CD4-positive, alpha-beta T cell treated with Interleukin-2 at 100 ng/mL for 4 hours (primary cell): ENCODE measurements at regions not wholly inside any gene's neighbourhood (a gene's known extent, or its start where the extent isn't known, plus 50 kb on each side); places are given as distances from the start of the nearest gene placed in this dataset.
"Not testable (repeated sequence)": the region's sequence is repeated elsewhere in the genome, so short reads cannot be mapped to it uniquely, and the experiment has no call there.

Experiments
- DNase-seq: peaks from one replicate; pipeline ENCODE4 v3.0.0-alpha.2; 2020; ENCODE audit warnings: low spot score

DNA sequence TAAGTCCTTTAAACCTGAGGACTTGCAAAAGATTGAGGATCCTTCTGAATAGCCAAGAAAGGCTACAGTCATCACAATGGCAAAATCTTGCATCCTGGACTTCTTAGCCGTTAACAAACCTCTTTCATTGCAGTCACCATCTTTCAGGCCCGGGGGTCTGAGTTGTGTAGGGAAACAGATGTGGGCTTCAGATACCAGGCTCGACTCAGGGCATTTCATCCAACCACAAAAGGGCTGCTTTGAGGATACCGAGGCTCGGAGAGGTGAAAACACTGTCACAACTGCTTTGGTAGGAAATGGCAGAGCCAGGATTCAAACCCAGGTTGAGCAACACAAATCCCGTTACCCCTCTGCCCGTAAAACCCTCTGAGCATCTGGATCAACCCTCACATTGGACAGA lies 147.4 kb downstream of the TFCP2L1 start:
- no peak for DNase-seq

DNA sequence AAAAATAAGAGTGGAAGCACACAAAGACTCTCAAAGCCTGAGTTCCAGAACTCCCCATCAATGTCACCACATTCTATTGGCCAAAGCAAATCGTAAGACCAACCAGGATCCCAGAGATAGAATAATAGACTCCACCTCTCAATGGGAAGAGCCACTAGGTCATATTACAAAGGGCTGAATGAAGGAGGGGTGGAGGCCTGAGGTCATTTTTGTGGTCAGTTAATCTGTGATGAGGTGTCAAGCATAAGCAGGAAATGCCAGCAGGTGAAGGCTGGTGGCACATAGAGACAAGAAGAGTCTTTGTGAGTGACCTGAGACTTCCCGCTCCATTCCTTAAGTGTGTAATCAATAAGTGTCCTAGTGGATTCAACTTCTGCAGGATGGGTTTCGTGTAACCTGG lies 144.3 kb downstream of the TFCP2L1 start:
- DNase-seq, result no peak

- no peak for DNase-seq
These were observed 142.6 kb downstream of the TFCP2L1 start for GRCh38 chr2:121142452-121142851.

GRCh38 chr2:121144111-121144510 lies 140.9 kb downstream of the TFCP2L1 start:
- DNase-seq, result no peak

- no peak for DNase-seq
These were observed 138.4 kb downstream of the TFCP2L1 start for GRCh38 chr2:121146630-121147029.

DNA sequence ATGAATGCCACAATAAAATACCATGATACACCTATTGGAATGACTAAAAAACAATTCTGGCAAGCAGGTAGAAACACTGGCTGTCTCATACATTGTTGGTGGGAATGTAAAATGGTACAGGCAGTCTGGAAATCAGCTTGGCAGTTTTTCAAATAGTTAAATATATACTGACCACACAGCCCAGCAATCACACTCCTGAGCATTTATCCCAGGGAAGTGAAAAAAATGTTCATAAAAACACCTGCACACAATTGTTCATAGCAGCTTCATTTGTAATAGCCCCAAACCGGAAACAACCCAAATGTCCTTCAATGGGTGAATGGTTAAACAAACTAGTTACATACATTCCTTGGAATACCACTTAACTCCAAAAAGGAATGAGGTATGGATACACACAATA lies 137.2 kb downstream of the TFCP2L1 start:
- no peak for DNase-seq

DNA sequence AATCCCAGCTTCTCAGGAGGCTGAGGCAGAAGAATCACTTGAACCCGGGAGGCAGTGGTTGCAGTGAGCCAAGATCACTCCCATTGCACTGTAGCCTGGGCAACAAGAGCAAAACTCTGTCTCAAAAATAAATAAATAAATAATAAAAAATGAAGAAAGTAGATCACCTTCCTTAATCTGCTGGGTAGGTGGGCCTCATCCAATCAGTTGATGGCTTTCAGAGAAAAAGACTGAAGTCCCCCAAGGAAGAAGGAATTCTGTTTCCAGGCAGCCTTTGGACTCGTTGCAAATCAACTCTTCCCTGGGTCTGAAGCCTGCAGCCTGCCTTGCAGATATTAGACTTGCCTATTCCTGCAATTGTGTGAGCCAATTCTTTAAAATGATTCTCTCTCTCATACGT lies 136.5 kb downstream of the TFCP2L1 start:
- DNase-seq, result no peak

DNA sequence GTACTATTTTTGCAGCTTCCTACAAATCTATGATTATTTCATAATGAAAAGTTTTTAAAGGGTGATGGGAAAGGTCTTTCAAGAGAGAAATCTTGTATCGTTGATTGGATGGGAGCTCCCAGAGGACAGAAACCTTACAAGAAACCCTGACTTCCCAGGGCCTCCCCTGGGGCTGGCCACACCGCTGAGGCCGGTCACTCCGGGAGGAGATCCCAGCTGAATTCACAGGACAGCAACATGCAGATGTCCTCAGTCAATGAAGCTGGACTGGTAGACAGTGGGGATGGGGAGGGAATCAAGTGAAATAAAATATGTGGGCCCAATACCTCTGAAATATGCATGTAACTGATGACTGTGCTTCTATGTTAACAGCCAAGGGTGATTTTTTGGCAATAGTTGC lies 135.6 kb downstream of the TFCP2L1 start:
- no peak for DNase-seq

- no peak for DNase-seq
These were observed 134.9 kb downstream of the TFCP2L1 start for GRCh38 chr2:121150126-121150525.

DNA sequence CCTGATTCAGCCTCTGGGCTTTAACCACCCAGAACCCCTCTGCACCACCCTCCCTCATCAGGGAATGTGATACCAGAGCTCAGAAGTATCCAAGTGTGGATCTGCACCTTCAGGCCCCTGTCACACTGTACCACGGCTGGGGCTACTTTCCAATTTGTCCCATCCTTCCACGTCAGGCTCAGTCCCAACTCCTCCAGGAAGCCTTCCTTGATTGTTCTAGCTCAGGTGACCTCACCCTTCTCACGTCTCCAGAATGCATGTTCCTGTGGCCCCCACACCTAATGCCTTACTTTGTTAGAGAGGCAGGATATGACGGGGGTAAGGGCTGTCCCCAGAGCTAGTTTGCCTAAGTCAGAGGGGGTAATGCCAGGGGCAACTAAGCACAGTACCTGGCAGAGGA lies 134.3 kb downstream of the TFCP2L1 start:
- no peak for DNase-seq

DNA sequence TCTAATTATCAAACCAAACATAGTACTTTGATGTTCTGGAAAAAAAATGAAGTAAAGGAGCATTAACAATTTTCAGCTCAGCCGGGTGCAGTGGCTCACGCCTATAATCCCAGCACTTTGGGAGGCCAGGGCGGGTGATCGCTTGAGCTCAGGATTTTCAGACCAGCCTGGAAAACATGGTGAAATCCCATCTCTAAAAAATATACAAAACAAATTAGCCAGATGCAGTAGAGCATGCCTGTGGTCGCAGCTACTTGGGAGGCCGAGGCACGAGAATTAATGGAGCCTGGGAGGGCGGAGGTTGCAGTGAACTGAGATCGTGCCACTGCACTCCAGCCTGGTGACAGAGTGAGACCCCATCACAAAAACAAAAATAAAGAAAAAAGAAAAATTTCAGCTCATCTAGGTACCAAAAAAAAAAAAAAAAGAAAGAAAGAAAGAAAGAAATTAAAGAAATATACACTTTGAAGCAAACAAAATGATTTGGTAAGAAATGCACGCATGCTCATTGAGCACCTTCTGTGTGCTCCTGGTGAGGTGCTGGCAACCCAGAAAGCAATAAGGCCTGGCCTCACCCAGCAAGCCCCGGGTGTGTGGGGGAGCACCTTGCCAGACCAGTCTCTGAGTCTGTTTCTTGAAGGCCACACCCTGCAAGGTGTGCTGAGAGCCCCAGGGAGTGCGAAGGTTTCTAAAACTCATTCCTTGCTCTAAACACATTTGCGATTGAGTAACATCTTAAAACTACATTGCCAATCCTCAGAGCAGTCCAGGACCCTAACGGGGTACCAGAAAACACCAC lies 133.5 kb downstream of the TFCP2L1 start:
- no peak for DNase-seq

DNA sequence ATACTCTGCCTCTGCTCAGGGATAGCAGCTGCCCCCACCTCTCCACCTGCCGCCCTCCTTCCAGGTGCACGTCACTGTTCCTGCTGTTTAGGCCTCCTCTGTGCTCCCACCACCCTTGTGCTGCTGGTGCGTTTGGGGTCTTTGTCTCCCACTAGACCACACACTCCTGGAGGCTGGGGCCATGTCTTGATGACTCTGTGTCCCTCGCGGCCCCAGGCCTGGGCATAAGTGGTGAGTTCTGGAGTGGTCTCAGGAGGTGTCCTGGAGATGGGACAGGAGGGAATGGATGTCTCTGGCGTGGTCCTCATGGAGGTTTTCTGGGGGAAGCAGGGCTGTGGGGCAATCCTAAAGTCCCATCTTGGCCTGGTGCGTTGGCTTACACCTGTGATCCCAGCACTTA lies 132.1 kb downstream of the TFCP2L1 start:
- DNase-seq, result no peak

DNA sequence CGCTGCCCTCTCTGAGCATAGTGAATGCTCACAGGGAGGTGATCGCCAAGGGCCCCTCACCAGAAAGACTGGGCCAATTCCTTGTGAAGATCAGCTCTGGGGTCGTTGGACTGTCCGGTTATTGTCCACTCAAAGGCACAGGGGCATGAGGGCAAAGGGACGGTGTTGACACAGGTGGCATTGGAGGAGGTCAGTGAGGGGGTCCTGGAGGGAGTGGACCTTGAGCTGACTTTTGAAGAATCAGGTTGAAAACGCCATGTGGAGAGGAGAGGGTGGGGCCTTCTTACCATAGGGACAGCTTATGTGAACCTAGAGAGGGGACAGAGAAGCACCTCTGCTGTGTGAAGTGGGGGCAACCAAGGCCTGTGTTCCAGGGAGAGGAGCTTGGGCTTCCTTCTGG lies 131.5 kb downstream of the TFCP2L1 start:
- no peak for DNase-seq

- no peak for DNase-seq
These were observed 129.4 kb downstream of the TFCP2L1 start for GRCh38 chr2:121155502-121156056.

DNA sequence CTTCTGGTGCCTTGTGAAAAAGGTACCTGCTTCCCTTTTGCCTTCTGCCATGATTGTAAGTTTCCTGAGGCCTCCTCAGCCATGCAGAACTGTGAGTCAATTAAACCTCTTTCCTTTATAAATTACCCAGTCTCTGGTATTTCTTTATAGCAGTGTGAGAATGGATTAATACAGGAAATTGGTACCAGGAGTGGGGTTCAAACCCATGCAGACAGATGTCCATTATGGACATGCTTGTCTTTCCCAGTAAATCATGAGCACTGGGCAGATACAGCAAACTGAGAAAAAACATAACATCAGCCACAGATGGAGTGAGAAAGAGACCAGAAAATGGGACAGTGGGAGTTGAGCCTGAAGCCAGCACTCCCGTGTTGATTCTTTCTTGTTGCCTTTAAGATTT lies 127.5 kb downstream of the TFCP2L1 start:
- DNase-seq, result not testable (repeated sequence)

DNA sequence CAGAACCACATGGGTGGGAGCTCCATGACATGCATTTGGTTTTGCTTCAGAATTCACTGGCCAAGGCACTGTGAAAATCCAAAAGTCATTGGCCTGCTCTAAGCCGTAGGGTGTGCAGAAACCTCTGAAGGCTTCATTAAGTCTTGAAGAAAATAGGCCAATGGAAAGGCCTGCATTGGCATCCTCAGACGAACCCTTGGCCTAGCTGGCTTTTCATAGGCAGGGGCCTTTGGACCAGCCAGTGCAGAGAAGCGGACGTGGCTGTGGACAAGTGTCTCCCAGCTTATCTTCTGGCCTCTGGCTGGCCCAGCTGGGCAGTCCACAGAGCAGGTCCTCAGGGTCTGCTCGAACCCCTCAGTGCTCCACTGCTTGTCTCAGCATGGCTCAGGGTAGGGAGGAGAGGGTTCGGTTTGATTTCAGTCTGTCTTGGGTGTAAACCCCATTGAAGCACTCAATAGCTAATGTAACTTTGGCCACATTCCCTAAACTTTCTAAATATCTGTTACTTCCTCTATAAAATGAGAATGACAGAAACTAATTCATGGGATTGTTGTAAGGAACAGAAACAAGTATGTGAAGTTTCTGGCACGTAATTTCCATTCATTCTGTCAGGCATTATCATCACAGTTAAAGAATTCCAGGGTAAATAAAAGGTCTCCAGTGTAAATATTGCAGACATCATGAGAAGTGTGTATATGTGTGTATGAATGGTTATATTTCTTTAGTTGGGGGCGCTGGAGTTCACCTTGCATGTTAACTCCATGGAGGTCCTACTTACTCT lies 125.5 kb downstream of the TFCP2L1 start:
- no peak for DNase-seq

DNA sequence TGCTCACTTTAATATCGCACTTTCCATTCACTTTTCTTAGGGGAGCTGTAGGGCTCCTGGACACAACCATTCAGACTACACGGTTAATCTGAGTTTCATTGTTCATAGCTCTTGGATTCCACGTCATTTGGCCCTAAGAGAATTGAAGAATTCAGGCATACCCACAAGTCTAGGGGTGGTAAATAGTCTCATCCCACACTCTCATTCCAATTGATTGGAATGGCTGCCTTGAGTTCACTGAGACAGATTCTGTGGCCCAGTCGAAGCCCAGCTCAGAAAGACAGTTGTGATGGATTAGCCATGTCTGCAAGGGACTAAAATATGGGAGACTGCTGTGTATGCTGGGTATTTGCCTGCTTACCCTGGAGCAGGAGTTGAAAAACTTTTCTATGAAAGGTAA lies 124.6 kb downstream of the TFCP2L1 start:
- no peak for DNase-seq

DNA sequence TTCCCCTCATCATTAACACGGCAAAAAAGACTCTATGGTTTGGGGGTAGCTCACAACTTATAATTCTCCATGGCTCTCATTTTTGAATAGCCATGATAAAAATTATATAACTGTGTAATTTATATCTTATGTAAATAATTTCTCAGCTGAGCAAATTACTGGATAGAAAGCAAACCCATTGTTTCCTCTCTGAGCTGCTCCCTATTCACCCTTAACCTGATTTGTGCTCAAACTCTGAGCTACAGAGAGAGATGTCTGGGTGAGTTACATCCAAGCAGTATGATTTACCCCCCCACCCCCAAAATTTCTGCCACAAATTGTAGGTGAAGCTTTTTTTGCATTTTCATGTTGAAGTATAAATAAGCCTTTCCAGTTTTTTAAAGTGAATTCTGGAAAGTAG lies 123.7 kb downstream of the TFCP2L1 start:
- DNase-seq, result no peak

DNA sequence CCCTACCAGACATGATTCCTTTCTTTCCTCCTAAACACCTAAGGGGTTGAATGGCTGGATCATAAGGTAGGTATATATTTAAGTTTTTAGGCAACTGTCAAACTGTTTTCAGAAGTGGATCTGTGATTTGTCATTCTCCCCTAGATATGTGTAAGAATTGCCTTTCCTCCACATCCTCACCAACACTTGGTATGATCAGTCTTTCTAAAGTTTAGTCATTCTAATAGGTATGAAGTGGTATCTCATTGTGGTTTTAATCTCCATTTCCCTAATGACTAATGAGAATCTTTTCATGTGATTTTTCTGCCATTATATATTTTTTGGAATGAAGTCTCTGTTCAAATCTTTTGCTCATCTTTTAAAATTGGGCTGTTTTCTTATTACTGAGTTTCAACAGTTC lies 122.1 kb downstream of the TFCP2L1 start:
- DNase-seq, result no peak

DNA sequence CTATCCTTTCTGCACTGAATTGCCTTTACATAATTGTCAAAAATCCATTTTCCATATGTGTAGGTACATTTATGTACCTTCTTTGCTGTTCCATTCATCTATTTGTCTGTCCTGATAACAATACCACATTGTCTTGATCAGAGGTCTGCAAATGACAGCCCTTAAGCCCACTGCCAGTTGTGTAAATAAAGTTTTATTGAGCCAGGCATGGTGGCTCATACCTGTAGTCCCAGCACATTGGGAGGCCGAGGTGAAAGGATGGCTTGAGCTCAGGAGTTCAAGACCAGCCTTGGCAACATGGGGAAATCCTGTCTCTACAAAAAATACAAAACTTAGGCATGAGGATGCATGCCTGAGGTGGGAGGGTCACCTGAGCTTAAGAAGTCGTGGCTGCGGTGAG lies 121.0 kb downstream of the TFCP2L1 start:
- no peak for DNase-seq

DNA sequence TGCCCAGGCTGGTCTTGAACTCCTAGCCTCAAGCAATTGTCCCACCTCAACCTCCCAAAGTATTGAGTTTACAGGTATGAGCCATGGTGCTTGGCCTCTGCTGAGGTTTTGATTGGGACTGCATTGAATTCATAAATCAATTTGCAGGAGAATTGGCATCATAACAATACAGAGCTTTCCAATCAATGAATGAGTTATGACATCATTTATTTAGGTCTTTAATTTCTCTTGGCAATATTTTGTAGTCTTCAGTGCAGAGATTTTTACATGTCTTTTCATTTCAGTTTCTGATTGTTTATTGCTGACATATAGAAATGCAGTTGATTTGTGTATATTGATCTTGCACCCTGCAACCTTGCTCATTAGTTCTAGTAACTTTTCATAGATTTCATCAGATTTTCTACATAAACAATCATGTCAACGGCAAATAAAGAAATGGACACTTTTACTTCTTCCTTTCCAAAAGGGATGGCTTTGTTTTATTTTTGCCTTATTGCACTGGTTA lies 119.9 kb downstream of the TFCP2L1 start:
- DNase-seq, result no peak
